ENCODE measurements at regions not wholly inside any gene's neighbourhood (a gene's known extent, or its start where the extent isn't known, plus 50 kb on each side); places are given as distances from the start of the nearest gene placed in this dataset.

- H3K27me3 Mint-ChIP-seq: no peaks in the 10 kb centered on the region
- no peaks in the 10 kb centered on the region for H3K36me3 Mint-ChIP-seq (ENCODE audit: low read depth)
- ChIA-PET CTCF (no interaction called here), POLR2A (no interaction called here)
- no peak for TF ChIP-seq CTCF (IDR thresholded peaks at IDR 0.05)
- H3K27ac Mint-ChIP-seq: no peak overlapping the region
- DNase-seq (no peak), ATAC-seq (no peak)
- H3K9me3 Mint-ChIP-seq: peaks cover 11% of the 10 kb centered on the region
- no peak overlapping the region for H3K4me3 Mint-ChIP-seq
- intact Hi-C loops (cut with micrococcal nuclease): no loop called here
- H3K4me1 Mint-ChIP-seq (ENCODE audit: low read depth): no peaks in the 10 kb centered on the region
These were observed 330.1 kb upstream of the GRID2 start for GRCh38 chr4:91973479-91974153.

GRCh38 chr4:91984466-91984865, 319.3 kb upstream of the GRID2 start:
- no peak overlapping the region for H3K4me3 Mint-ChIP-seq
- DNase-seq: no peak
- ChIA-PET POLR2A (no interaction called here), CTCF (no interaction called here)
- H3K27ac Mint-ChIP-seq: no peak overlapping the region
- no peaks in the 10 kb centered on the region for H3K4me1 Mint-ChIP-seq (ENCODE audit: low read depth)
- H3K36me3 Mint-ChIP-seq (ENCODE audit: low read depth): no peaks in the 10 kb centered on the region
- no peak for TF ChIP-seq CTCF (IDR thresholded peaks at IDR 0.05)
- intact Hi-C loops (cut with micrococcal nuclease): no loop called here
- no peaks in the 10 kb centered on the region for H3K27me3 Mint-ChIP-seq
- ATAC-seq: no peak
- H3K9me3 Mint-ChIP-seq: no peaks in the 10 kb centered on the region

- DNase-seq (no peak), ATAC-seq (no peak)
- no peaks in the 10 kb centered on the region for H3K27me3 Mint-ChIP-seq
- H3K4me3 Mint-ChIP-seq: no peak overlapping the region
- H3K36me3 Mint-ChIP-seq (ENCODE audit: low read depth): no peaks in the 10 kb centered on the region
- no peak for TF ChIP-seq CTCF (IDR thresholded peaks at IDR 0.05)
- H3K4me1 Mint-ChIP-seq (ENCODE audit: low read depth): no peaks in the 10 kb centered on the region
- intact Hi-C loops (cut with micrococcal nuclease): no loop called here
- ChIA-PET CTCF (no interaction called here), POLR2A (no interaction called here)
- H3K27ac Mint-ChIP-seq: no peak overlapping the region
- H3K9me3 Mint-ChIP-seq: no peaks in the 10 kb centered on the region
These were observed 313.9 kb upstream of the GRID2 start for GRCh38 chr4:91989914-91990313.

- DNase-seq (no peak), ATAC-seq (no peak)
- Mint-ChIP-seq H3K27ac (no peak overlapping the region), H3K9me3 (no peaks in the 10 kb centered on the region), H3K27me3 (no peaks in the 10 kb centered on the region), H3K4me1 (ENCODE audit: low read depth) (no peaks in the 10 kb centered on the region), H3K4me3 (no peak overlapping the region), H3K36me3 (ENCODE audit: low read depth) (no peaks in the 10 kb centered on the region)
- intact Hi-C loops (cut with micrococcal nuclease): no loop called here
- ChIA-PET POLR2A (no interaction called here), CTCF (no interaction called here)
- no peak for TF ChIP-seq CTCF (IDR thresholded peaks at IDR 0.05)
These were observed 313.0 kb upstream of the GRID2 start for GRCh38 chr4:91990726-91991125.

- H3K4me1 Mint-ChIP-seq (ENCODE audit: low read depth): no peaks in the 10 kb centered on the region
- H3K9me3 Mint-ChIP-seq: no peaks in the 10 kb centered on the region
- no peak for ATAC-seq
- POLR2A ChIA-PET: no interaction called here
- no peak overlapping the region for H3K27ac Mint-ChIP-seq
- no peaks in the 10 kb centered on the region for H3K36me3 Mint-ChIP-seq (ENCODE audit: low read depth)
- intact Hi-C loops (cut with micrococcal nuclease): no loop called here
- no peaks in the 10 kb centered on the region for H3K27me3 Mint-ChIP-seq
- CTCF ChIA-PET: no interaction called here
- no peak overlapping the region for H3K4me3 Mint-ChIP-seq
- no peak for DNase-seq
- TF ChIP-seq CTCF (IDR thresholded peaks at IDR 0.05): no peak
These were observed 306.7 kb upstream of the GRID2 start for GRCh38 chr4:91997045-91997444.
